ENCODE measurements at regions not wholly inside any gene's neighbourhood (a gene's known extent, or its start where the extent isn't known, plus 50 kb on each side); places are given as distances from the start of the nearest gene placed in this dataset.

GRCh38 chr18:23397907-23398306 is 55.2 kb upstream of the RIOK3 start:
- no peak overlapping the region for H3K4me3 ChIP-seq (replicated peaks; ENCODE audit: low read depth, low read length)
- DNase-seq (ENCODE audit: low read depth) = no peak
- TF ChIP-seq CTCF (IDR thresholded peaks at IDR 0.05; ENCODE audit: low read length, missing control alignments) = no peak

DNA sequence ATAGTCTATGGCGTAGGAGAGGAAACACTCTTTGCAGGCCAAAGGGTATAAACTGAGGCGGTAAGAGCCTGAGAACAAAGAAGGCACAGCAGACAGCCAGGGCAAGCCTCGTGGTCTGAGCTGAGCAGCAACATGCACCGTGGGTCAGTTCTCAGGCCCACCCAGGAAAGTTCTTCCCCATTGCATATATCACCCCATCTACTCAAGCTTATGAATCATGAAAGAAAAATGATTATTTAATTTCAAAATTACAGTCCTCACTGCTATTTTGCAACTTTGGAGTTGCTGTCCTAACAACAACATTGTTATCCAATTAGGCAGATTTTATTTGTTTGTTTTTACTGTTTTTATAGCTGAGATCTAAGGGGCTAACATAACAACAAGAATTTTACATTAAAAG is 54.7 kb upstream of the RIOK3 start:
- DNase-seq (ENCODE audit: low read depth) = peak; percentile 41
- TF ChIP-seq CTCF (IDR thresholded peaks at IDR 0.05; ENCODE audit: low read length, missing control alignments) = no peak

DNA sequence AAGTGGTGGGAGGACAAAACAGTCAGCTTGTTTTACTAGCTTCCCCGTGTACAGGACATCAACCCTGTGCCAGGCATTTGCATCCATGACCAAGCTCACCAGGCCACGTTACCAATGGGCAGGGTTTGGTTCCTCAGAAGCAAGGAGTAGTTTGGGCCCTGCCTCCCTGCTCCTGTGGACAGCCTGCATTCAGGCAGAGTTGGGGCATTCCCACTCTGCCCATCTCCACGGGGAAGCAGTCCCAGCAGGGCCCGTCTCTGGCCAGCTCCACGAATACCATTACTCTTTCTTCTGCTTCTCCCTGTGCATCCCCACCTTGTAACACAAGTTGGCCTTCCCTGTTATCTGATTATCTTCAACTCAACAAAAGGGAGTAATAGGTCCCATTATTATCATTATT is 54.0 kb upstream of the RIOK3 start:
- H3K4me3 ChIP-seq (replicated peaks; ENCODE audit: low read depth, low read length) = no peak overlapping the region
- no peak for DNase-seq (ENCODE audit: low read depth)
- no peak for TF ChIP-seq CTCF (IDR thresholded peaks at IDR 0.05; ENCODE audit: low read length, missing control alignments)

More for the DNA sequence above, 54.7 kb upstream of the RIOK3 start:
- H3K4me3 ChIP-seq (replicated peaks; ENCODE audit: low read depth, low read length) = no peak overlapping the region

- no peak for TF ChIP-seq CTCF (IDR thresholded peaks at IDR 0.05; ENCODE audit: low read length, missing control alignments)
- no peak for DNase-seq (ENCODE audit: low read depth)
- no peak overlapping the region for H3K4me3 ChIP-seq (replicated peaks; ENCODE audit: low read depth, low read length)
Measured at GRCh38 chr18:23400918-23401317, 52.2 kb upstream of the RIOK3 start.

DNA sequence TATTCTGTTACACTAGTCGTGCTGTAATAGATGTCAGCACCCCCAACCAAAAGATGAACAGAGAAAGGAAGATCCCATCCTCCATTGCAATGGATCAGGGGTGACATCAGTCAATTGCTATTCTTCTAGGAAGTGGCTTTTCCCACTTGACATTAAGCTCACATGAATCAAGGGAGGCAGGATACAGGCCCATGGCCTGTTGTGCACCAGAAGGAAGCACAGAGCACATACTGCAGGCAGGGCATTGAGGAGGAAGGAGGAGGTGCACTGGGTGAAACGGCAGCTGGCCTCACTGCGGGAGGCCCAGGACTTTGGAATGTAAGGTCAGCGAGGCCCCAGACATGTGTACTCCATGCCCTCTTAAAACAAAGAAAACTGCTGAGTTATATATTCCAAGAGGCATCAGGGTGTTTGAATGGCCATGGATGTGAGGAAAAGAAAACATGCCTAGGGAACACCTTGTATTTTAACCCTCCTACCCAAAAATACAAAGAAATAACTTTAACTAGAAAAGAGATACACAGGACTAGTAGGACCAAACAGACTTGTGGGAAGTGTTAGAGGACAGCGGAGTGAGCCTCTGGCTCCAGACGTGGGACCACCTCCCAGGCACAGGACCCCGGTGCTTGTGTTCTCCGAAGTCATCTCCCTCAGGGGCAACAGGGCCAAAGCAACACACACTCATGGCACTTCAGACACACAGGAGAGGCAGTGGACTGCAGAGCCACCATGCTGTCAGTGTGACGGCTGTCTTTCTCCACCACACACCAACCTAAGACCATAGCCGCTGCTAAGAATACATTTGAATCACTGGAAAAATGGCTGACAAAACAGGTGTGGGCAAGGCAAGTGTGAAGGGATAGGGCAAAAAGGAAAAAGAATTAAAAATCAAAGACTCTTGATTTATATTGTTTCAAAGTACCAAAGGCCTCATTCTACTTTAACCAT is 51.4 kb upstream of the RIOK3 start:
- no peak overlapping the region for H3K4me3 ChIP-seq (replicated peaks; ENCODE audit: low read depth, low read length)
- peak; percentile 78 for DNase-seq (ENCODE audit: low read depth)
- TF ChIP-seq CTCF (IDR thresholded peaks at IDR 0.05; ENCODE audit: low read length, missing control alignments) = no peak
